ENCODE measurements at regions not wholly inside any gene's neighbourhood (a gene's known extent, or its start where the extent isn't known, plus 50 kb on each side); places are given as distances from the start of the nearest gene placed in this dataset.
"Not testable (repeated sequence)": the region's sequence is repeated elsewhere in the genome, so short reads cannot be mapped to it uniquely, and the experiment has no call there.

DNA sequence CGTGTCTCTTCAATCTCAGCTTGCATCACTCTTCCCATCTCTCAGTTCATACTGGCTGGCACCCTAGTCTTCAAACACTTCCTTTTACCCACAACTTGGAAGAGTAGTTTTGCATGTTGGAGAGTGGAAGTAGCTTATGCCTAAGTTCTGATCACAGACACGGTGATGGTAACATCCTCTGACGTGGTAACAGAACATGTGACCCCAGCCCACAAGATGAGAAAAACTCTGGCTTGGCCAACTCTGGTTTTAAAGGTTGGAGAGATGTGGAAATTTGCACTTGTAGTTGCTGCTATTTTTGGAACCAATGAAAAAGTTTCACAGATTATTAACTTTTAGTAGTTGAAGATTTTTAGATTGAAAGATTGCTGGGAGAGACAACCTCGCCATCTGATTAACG, 155.4 kb upstream of the SLC35G4 start:
- in situ Hi-C loops (cut with MboI; ENCODE audit: low pct_unique_long_range_greater_than_20kb, low sequenced_read_pairs, unreplicated experiment) = no loop called here
- TF ChIP-seq, protein P1, sequence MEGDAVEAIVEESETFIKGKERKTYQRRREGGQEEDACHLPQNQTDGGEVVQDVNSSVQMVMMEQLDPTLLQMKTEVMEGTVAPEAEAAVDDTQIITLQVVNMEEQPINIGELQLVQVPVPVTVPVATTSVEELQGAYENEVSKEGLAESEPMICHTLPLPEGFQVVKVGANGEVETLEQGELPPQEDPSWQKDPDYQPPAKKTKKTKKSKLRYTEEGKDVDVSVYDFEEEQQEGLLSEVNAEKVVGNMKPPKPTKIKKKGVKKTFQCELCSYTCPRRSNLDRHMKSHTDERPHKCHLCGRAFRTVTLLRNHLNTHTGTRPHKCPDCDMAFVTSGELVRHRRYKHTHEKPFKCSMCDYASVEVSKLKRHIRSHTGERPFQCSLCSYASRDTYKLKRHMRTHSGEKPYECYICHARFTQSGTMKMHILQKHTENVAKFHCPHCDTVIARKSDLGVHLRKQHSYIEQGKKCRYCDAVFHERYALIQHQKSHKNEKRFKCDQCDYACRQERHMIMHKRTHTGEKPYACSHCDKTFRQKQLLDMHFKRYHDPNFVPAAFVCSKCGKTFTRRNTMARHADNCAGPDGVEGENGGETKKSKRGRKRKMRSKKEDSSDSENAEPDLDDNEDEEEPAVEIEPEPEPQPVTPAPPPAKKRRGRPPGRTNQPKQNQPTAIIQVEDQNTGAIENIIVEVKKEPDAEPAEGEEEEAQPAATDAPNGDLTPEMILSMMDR (IDR thresholded peaks at IDR 0.05; ENCODE audit: extremely low read depth, insufficient read depth, missing control alignments) = no peak

DNA sequence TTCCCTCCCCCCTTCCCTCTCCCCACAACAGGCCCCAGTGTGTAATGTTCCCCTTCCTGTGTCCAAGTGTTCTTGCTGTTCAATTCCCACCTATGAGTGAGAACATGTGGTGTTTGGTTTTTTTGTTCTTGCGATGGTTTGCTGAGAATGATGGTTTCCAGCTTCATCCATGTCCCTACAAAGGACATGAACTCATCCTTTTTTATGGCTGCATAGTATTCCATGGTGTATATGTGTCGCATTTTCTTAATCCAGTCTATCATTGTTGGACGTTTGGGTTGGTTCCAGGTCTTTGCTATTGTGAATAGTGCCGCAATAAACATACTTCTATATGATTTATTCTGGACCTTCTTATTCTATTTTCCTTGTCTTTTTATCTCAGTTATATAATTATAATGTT, 165.2 kb upstream of the SLC35G4 start:
- in situ Hi-C loops (cut with MboI; ENCODE audit: low pct_unique_long_range_greater_than_20kb, low sequenced_read_pairs, unreplicated experiment); DNase-seq (ENCODE audit: low spot score): not testable (repeated sequence)

More for the DNA sequence above, 155.4 kb upstream of the SLC35G4 start:
- DNase-seq (ENCODE audit: low spot score) = no peak

DNA sequence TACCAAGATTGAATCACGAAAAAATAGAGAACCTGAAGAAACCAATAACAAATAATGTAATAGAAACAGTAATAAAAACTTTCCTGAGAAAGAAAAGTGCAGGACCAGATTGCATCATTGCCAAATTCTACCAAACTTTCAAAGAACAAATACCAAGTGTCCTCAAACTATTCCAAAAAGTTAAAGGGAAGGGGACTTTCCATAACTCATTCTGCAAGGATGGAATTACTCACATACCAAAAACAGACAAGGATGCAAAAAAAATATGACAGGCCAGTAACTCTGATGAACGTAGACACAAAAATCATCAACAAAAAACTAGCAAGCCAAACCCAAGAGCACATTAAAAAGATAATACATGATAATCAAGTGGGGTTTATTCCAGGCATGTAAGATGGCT, 172.3 kb upstream of the SLC35G4 start:
- no peak for DNase-seq (ENCODE audit: low spot score)
- in situ Hi-C loops (cut with MboI; ENCODE audit: low pct_unique_long_range_greater_than_20kb, low sequenced_read_pairs, unreplicated experiment) = no loop called here
- TF ChIP-seq, protein P1 (IDR thresholded peaks at IDR 0.05; ENCODE audit: extremely low read depth, insufficient read depth, missing control alignments) = no peak

DNA sequence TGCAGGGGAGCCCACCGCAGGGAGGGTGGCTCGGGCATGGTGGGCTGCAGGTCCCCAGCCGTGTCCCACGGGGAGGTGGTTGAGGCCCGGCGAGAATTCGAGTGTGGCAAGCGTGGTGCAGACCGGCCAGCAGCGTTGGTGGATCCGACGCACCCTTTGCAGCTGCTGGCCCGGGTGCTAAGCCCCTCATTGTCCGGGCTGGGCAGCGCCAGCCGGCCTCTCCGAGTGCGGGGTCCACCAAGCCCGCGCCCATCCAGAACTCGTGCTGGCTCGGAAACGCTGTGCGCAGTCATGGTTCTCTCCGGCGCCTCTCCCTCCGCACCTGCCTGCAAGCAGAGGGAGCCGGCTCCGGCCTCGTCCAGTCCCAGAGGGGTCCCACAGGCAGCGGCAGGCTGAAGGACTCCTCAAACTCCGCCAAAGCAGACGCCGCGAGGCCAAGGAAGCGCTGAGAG, 177.0 kb upstream of the SLC35G4 start:
- TF ChIP-seq, protein P1 (IDR thresholded peaks at IDR 0.05; ENCODE audit: extremely low read depth, insufficient read depth, missing control alignments) = no peak
- in situ Hi-C loops (cut with MboI; ENCODE audit: low pct_unique_long_range_greater_than_20kb, low sequenced_read_pairs, unreplicated experiment) = no loop called here
- DNase-seq (ENCODE audit: low spot score) = no peak

DNA sequence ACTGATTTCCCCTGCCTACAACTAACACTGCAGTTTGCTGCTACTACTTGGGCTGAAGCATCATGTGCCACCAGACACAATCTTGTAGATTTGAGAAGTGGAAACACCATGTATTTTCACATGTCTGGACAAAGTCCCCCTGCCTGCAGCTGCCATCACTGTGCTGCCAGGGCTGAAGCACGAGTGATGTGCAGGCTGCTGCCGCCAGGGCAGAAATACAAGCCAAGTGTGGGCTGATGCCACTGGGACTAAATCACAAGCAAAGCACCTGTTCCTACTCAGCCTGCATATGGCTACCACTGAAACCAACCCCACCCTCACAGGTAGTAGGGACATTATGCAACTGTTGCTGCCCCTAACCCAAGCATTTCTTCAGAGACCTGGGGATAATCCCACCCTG, 179.5 kb upstream of the SLC35G4 start:
- TF ChIP-seq, protein P1 (IDR thresholded peaks at IDR 0.05; ENCODE audit: extremely low read depth, insufficient read depth, missing control alignments) = no peak
- DNase-seq (ENCODE audit: low spot score) = no peak
- in situ Hi-C loops (cut with MboI; ENCODE audit: low pct_unique_long_range_greater_than_20kb, low sequenced_read_pairs, unreplicated experiment) = no loop called here

DNA sequence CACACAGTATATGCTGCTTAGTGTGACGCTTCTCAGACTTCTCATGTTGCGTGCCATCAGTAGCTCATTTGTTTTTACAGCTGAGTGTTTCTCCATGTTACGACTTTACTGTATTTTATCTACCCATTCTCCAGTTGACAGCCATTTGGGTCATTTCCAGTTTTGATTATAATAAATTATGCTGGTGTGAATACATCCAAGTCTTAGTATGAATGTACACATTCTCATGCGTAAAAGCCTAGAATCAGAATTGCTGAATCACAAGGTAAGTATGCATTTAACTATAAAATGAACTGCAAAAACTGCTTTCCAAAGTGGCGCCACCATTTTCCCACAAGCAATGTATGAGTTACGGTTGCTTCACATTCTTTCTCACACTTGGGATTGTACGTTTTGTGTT, 184.2 kb upstream of the SLC35G4 start:
- in situ Hi-C loops (cut with MboI; ENCODE audit: low pct_unique_long_range_greater_than_20kb, low sequenced_read_pairs, unreplicated experiment) = no loop called here
- TF ChIP-seq, protein P1 (IDR thresholded peaks at IDR 0.05; ENCODE audit: extremely low read depth, insufficient read depth, missing control alignments) = no peak
- DNase-seq (ENCODE audit: low spot score) = no peak

- TF ChIP-seq, protein P1 (IDR thresholded peaks at IDR 0.05; ENCODE audit: extremely low read depth, insufficient read depth, missing control alignments) = no peak
- in situ Hi-C loops (cut with MboI; ENCODE audit: low pct_unique_long_range_greater_than_20kb, low sequenced_read_pairs, unreplicated experiment) = no loop called here
- no peak for DNase-seq (ENCODE audit: low spot score)
Measured at GRCh38 chr18:11419338-11419737, 190.1 kb upstream of the SLC35G4 start.

All from GM13977 (cell line).